ENCODE measurements at regions not wholly inside any gene's neighbourhood (a gene's known extent, or its start where the extent isn't known, plus 50 kb on each side); places are given as distances from the start of the nearest gene placed in this dataset.

- DNase-seq (ENCODE audit: low read depth, low spot score) (no peak), ATAC-seq (no peak)
- no TSS peak for BruUV-seq (replicated peaks)
- no peaks in the 10 kb centered on the region for H3K9me3 ChIP-seq (ENCODE audit: control insufficient read depth in 1 of 2, insufficient read depth in 1 of 2, low read depth in 1 of 2, low read length in 2 of 2)
- no peaks in the 10 kb centered on the region for H3K27me3 ChIP-seq (ENCODE audit: insufficient read depth, low read length)
- H2AFZ ChIP-seq (ENCODE audit: low read depth, low read length, poor library complexity, severe bottlenecking) = no peak overlapping the region
- ChIA-PET POLR2A (no interaction called here), CTCF (no interaction called here), RAD21 (ENCODE audit: low non-redundant PET in 1 of 2, low total read pairs in 2 of 2, uncharacterized antibody in 2 of 2, unreplicated experiment in 2 of 2) (no interaction called here)
- no peak overlapping the region for H3K9ac ChIP-seq (ENCODE audit: low read length)
- H3K4me3 ChIP-seq (replicated peaks in 1 of 2; ENCODE audit: low read depth in 1 of 2, low read length in 2 of 2) = no peak overlapping the region
- H3K4me1 ChIP-seq (ENCODE audit: control insufficient read depth in 1 of 2, insufficient read depth in 2 of 2, low read length in 2 of 2) = no peaks in the 10 kb centered on the region
- no peaks in the 10 kb centered on the region for H3K9me2 ChIP-seq (ENCODE audit: insufficient read depth)
- H3K36me3 ChIP-seq (ENCODE audit: control insufficient read depth in 1 of 2, insufficient read depth in 2 of 2, low read length in 2 of 2) = no peaks in the 10 kb centered on the region
- H3K79me2 ChIP-seq (ENCODE audit: insufficient read depth, low read length) = no peaks in the 10 kb centered on the region
- no peak overlapping the region for H3K27ac ChIP-seq (ENCODE audit: low read depth, low read length)
- H3K4me2 ChIP-seq (ENCODE audit: low read length) = no peak overlapping the region
- no peaks in the 10 kb centered on the region for H4K20me1 ChIP-seq (ENCODE audit: insufficient read depth)
- intact Hi-C loops (cut with micrococcal nuclease) = no loop called here
- TF ChIP-seq ELF1 (IDR thresholded peaks at IDR 0.05; ENCODE audit: borderline replicate concordance, low read depth) (no peak), MAX (IDR thresholded peaks at IDR 0.05) (no peak), ATF3 (IDR thresholded peaks at IDR 0.05) (no peak), FOSL1 (IDR thresholded peaks at IDR 0.05; ENCODE audit: low read depth) (no peak), RAD21 (IDR thresholded peaks at IDR 0.05; ENCODE audit: low read depth) (no peak), YY1 (IDR thresholded peaks at IDR 0.05; ENCODE audit: extremely low read depth, insufficient replicate concordance, low read depth, low read length) (no peak), EZH2phosphoT487 (IDR thresholded peaks at IDR 0.05; ENCODE audit: borderline replicate concordance) (no peak), EGR1 (IDR thresholded peaks at IDR 0.05; ENCODE audit: low read depth) (no peak), SP1 (IDR thresholded peaks at IDR 0.05; ENCODE audit: low read depth) (no peak)
These were observed 483.1 kb upstream of the PIK3R1 start for GRCh38 chr5:67732471-67732870.

- no peaks in the 10 kb centered on the region for H3K9me2 ChIP-seq (ENCODE audit: insufficient read depth)
- ATAC-seq (no peak), DNase-seq (ENCODE audit: low read depth, low spot score) (no peak)
- H3K36me3 ChIP-seq (ENCODE audit: control insufficient read depth in 1 of 2, insufficient read depth in 2 of 2, low read length in 2 of 2) = no peaks in the 10 kb centered on the region
- H3K4me3 ChIP-seq (replicated peaks in 1 of 2; ENCODE audit: low read depth in 1 of 2, low read length in 2 of 2) = no peak overlapping the region
- no peak for TF ChIP-seq ZFX (IDR thresholded peaks at IDR 0.05)
- no peak for TF ChIP-seq ZNF274 (IDR thresholded peaks at IDR 0.05; ENCODE audit: low read depth, low read length)
- no peak for TF ChIP-seq POLR2AphosphoS5 (IDR thresholded peaks at IDR 0.05; ENCODE audit: low read depth, low read length)
- no peaks in the 10 kb centered on the region for H3K79me2 ChIP-seq (ENCODE audit: insufficient read depth, low read length)
- no peaks in the 10 kb centered on the region for H3K9me3 ChIP-seq (ENCODE audit: control insufficient read depth in 1 of 2, insufficient read depth in 1 of 2, low read depth in 1 of 2, low read length in 2 of 2)
- CTCF ChIA-PET = no interaction called here
- RAD21 ChIA-PET (ENCODE audit: low non-redundant PET in 1 of 2, low total read pairs in 2 of 2, uncharacterized antibody in 2 of 2, unreplicated experiment in 2 of 2) = interaction anchor here in 1 of 2 experiments (0.6 kb wide), 1 partner anchor 176 kb away, joined by 4 read pairs; no protein-coding TSS in a partner anchor
- H4K20me1 ChIP-seq (ENCODE audit: insufficient read depth) = no peaks in the 10 kb centered on the region
- H3K4me2 ChIP-seq (ENCODE audit: low read length) = no peak overlapping the region
- H3K27me3 ChIP-seq (ENCODE audit: insufficient read depth, low read length) = no peaks in the 10 kb centered on the region
- POLR2A ChIA-PET = no interaction called here
- BruUV-seq (replicated peaks) = no TSS peak
- intact Hi-C loops (cut with micrococcal nuclease) = no loop called here
- no peak overlapping the region for H3K27ac ChIP-seq (ENCODE audit: low read depth, low read length)
- no peak overlapping the region for H2AFZ ChIP-seq (ENCODE audit: low read depth, low read length, poor library complexity, severe bottlenecking)
- H3K9ac ChIP-seq (ENCODE audit: low read length) = no peak overlapping the region
- H3K4me1 ChIP-seq (ENCODE audit: control insufficient read depth in 1 of 2, insufficient read depth in 2 of 2, low read length in 2 of 2) = no peaks in the 10 kb centered on the region
These were observed 483.7 kb upstream of the PIK3R1 start for GRCh38 chr5:67731886-67732285.
